Hematopoietic multipotent progenitor cell treated with erythropoietin and hydrocortisone succinate and interleukin-3 and kit ligand, for 8 days (in vitro differentiated cells): ENCODE measurements at regions not wholly inside any gene's neighbourhood (a gene's known extent, or its start where the extent isn't known, plus 50 kb on each side); places are given as distances from the start of the nearest gene placed in this dataset.

Experiments used
- DNase-seq: peaks from one replicate; pipeline ENCODE4 v3.0.0-alpha.2; 2015

- no peak for DNase-seq
Measured at GRCh38 chr9:12612211-12612770, 80.9 kb upstream of the TYRP1 start.

GRCh38 chr9:12613071-12613470, 80.1 kb upstream of the TYRP1 start:
- no peak for DNase-seq

GRCh38 chr9:12614488-12614887, 78.7 kb upstream of the TYRP1 start:
- no peak for DNase-seq

GRCh38 chr9:12618956-12619355, 74.2 kb upstream of the TYRP1 start:
- DNase-seq = no peak

GRCh38 chr9:12625844-12626243, 67.3 kb upstream of the TYRP1 start:
- DNase-seq = no peak

GRCh38 chr9:12627096-12627495, 66.1 kb upstream of the TYRP1 start:
- DNase-seq = no peak

- DNase-seq = no peak
Measured at GRCh38 chr9:12628546-12628945, 64.6 kb upstream of the TYRP1 start.

- DNase-seq = no peak
Measured at GRCh38 chr9:12629067-12629466, 64.1 kb upstream of the TYRP1 start.

- DNase-seq = no peak
Measured at GRCh38 chr9:12631866-12632265, 61.3 kb upstream of the TYRP1 start.

GRCh38 chr9:12633016-12633765, 60.0 kb upstream of the TYRP1 start:
- DNase-seq = no peak

GRCh38 chr9:12640016-12640587, 53.1 kb upstream of the TYRP1 start:
- peak; percentile 30 for DNase-seq

GRCh38 chr9:12640866-12641636, 52.1 kb upstream of the TYRP1 start:
- no peak for DNase-seq
